B cell (primary cell): ENCODE measurements at regions not wholly inside any gene's neighbourhood (a gene's known extent, or its start where the extent isn't known, plus 50 kb on each side); places are given as distances from the start of the nearest gene placed in this dataset.

Source experiments
- EZH2 ChIP-seq: IDR thresholded peaks from 2 replicates; pipeline ENCODE4 v1.6.1; 2012; ENCODE audit warnings: borderline replicate concordance, low read depth, mild to moderate bottlenecking, moderate library complexity, low read length; ENCODE audit not compliant: insufficient read depth, poor library complexity, severe bottlenecking
- TF ChIP-seq, protein P1 (sequence below): fragments of 200-600 bp; IDR thresholded peaks from one replicate; pipeline ENCODE4 v1.8.0; 2022; ENCODE audit warnings: antibody characterized with exemption, mild to moderate bottlenecking

DNA sequence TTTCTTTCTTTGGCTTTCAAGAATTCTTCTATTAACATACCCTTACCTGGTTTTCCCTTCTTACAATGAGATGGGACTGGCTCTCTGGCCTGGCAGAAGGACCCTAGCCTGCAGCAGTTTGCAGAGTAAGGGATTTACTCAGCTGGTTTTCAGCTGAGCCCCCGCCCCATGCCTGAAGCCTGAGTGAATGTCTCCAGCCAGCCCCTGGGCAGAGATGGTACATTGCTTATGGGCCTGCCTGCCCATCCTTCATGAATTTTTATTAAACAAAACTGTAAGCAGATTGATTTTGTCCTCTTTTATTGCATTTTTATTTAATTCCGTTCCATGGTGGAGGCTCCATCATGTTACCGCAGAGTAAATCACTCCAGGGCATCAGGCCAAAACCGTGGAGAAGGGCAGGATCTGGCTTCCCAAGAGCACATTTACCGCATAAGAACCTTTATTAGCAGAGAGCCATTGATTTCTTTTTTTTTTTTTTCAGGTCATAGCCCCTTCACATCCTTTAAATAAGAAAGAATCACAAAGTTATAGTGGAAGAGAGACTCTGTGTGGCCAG is 316.2 kb downstream of the DHX35 start:
- TF ChIP-seq, protein P1, sequence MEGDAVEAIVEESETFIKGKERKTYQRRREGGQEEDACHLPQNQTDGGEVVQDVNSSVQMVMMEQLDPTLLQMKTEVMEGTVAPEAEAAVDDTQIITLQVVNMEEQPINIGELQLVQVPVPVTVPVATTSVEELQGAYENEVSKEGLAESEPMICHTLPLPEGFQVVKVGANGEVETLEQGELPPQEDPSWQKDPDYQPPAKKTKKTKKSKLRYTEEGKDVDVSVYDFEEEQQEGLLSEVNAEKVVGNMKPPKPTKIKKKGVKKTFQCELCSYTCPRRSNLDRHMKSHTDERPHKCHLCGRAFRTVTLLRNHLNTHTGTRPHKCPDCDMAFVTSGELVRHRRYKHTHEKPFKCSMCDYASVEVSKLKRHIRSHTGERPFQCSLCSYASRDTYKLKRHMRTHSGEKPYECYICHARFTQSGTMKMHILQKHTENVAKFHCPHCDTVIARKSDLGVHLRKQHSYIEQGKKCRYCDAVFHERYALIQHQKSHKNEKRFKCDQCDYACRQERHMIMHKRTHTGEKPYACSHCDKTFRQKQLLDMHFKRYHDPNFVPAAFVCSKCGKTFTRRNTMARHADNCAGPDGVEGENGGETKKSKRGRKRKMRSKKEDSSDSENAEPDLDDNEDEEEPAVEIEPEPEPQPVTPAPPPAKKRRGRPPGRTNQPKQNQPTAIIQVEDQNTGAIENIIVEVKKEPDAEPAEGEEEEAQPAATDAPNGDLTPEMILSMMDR = no peak
- TF ChIP-seq EZH2 = no peak
